ENCODE measurements at regions not wholly inside any gene's neighbourhood (a gene's known extent, or its start where the extent isn't known, plus 50 kb on each side); places are given as distances from the start of the nearest gene placed in this dataset.
"Not testable (repeated sequence)": the region's sequence is repeated elsewhere in the genome, so short reads cannot be mapped to it uniquely, and the experiment has no call there.

DNA sequence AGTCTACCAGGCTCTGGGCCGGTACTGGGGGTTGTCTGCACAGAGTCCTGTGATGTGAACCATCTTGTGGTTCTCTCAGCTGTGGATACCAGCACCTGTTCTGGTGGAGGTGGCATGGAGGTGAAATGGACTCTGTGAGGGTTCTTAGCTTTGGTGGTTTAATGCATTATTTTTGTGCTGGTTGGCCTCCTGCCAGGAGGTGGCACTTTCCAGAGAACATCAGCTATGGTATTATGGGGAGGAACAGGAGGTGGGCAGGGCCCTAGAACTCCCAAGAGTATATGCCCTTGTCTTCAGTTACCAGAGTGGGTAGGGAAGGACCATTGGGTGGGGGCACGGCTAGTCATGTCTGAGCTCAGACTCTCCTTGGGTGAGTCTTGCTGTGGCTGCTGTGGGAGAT is 187.1 kb downstream of the ACTR3B start:
- TF ChIP-seq, protein P1, sequence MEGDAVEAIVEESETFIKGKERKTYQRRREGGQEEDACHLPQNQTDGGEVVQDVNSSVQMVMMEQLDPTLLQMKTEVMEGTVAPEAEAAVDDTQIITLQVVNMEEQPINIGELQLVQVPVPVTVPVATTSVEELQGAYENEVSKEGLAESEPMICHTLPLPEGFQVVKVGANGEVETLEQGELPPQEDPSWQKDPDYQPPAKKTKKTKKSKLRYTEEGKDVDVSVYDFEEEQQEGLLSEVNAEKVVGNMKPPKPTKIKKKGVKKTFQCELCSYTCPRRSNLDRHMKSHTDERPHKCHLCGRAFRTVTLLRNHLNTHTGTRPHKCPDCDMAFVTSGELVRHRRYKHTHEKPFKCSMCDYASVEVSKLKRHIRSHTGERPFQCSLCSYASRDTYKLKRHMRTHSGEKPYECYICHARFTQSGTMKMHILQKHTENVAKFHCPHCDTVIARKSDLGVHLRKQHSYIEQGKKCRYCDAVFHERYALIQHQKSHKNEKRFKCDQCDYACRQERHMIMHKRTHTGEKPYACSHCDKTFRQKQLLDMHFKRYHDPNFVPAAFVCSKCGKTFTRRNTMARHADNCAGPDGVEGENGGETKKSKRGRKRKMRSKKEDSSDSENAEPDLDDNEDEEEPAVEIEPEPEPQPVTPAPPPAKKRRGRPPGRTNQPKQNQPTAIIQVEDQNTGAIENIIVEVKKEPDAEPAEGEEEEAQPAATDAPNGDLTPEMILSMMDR (conservative IDR thresholded peaks at IDR 0.05; ENCODE audit: low read depth, low read length), result not testable (repeated sequence)
- not testable (repeated sequence) for TF ChIP-seq EZH2 (IDR thresholded peaks at IDR 0.05; ENCODE audit: borderline replicate concordance, low read depth, low read length, poor library complexity, severe bottlenecking)

Data from A673 (cell line).